GM19238 (cell line): ENCODE measurements at regions not wholly inside any gene's neighbourhood (a gene's known extent, or its start where the extent isn't known, plus 50 kb on each side); places are given as distances from the start of the nearest gene placed in this dataset.

Experiments
- DNase-seq: peaks from one replicate; pipeline ENCODE4 v3.0.0; 2011; ENCODE audit warnings: low spot score; ENCODE audit not compliant: insufficient read length

GRCh38 chr6:167673946-167674345 is 152.8 kb upstream of the AFDN start:
- DNase-seq: no peak

- no peak for DNase-seq
Measured at GRCh38 chr6:167674486-167674885, 152.2 kb upstream of the AFDN start.

GRCh38 chr6:167676000-167676665 is 150.6 kb upstream of the AFDN start:
- DNase-seq: no peak

GRCh38 chr6:167676666-167677421 is 149.9 kb upstream of the AFDN start:
- no peak for DNase-seq

GRCh38 chr6:167677422-167677789 is 149.3 kb upstream of the AFDN start:
- no peak for DNase-seq

- no peak for DNase-seq
Measured at GRCh38 chr6:167678102-167679101, 148.3 kb upstream of the AFDN start.

- DNase-seq: no peak
Measured at GRCh38 chr6:167679122-167679736, 147.5 kb upstream of the AFDN start.

GRCh38 chr6:167679790-167680604 is 146.7 kb upstream of the AFDN start:
- no peak for DNase-seq

- no peak for DNase-seq
Measured at GRCh38 chr6:167680605-167681149, 146.0 kb upstream of the AFDN start.

- no peak for DNase-seq
Measured at GRCh38 chr6:167682125-167682524, 144.6 kb upstream of the AFDN start.

GRCh38 chr6:167682546-167683027 is 144.1 kb upstream of the AFDN start:
- DNase-seq: no peak

GRCh38 chr6:167683028-167683862 is 143.5 kb upstream of the AFDN start:
- DNase-seq: no peak

GRCh38 chr6:167684276-167685104 is 142.2 kb upstream of the AFDN start:
- no peak for DNase-seq

- no peak for DNase-seq
Measured at GRCh38 chr6:167685654-167686053, 141.1 kb upstream of the AFDN start.

- DNase-seq: no peak
Measured at GRCh38 chr6:167686204-167686893, 140.4 kb upstream of the AFDN start.

- DNase-seq: no peak
Measured at GRCh38 chr6:167687116-167687725, 139.5 kb upstream of the AFDN start.

- no peak for DNase-seq
Measured at GRCh38 chr6:167688123-167688522, 138.6 kb upstream of the AFDN start.
